Neural cell (in vitro differentiated cells): ENCODE measurements at regions not wholly inside any gene's neighbourhood (a gene's known extent, or its start where the extent isn't known, plus 50 kb on each side); places are given as distances from the start of the nearest gene placed in this dataset.

Experiments used
- MXI1 ChIP-seq: fragments of 450-650 bp; conservative IDR thresholded peaks from 2 replicates; pipeline ENCODE4 v1.6.1; 2014; ENCODE audit warnings: antibody characterized with exemption, mild to moderate bottlenecking; ENCODE audit not compliant: poor library complexity, severe bottlenecking
- TAF1 ChIP-seq: IDR thresholded peaks from 2 replicates; pipeline ENCODE4 v1.6.1; 2012; ENCODE audit warnings: low read depth
- TF ChIP-seq, protein P1 (sequence below): fragments of 450-650 bp; IDR thresholded peaks from 2 replicates; pipeline ENCODE4 v1.5.1; 2014; ENCODE audit warnings: antibody characterized with exemption, mild to moderate bottlenecking, moderate library complexity; ENCODE audit not compliant: poor library complexity, severe bottlenecking

DNA sequence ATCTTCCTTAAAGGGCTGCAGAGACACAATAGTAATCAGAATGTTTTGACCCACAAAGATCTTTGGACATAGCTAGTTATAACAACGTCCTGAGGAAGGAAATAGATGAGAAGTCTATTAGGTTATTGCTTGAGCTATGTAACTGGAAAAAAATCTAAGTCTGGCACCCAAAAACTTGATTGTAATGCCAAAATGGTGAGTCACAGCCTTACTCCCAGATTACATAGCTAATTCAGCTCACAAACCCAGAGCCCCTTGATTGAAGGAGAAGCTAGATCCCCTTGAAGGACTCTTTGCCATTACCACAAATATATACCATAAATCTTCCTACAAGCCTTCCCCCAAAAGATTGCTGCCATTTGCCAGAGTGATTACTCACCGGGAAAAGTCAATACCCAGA lies 341.8 kb upstream of the KIF2A start:
- TF ChIP-seq, protein P1, sequence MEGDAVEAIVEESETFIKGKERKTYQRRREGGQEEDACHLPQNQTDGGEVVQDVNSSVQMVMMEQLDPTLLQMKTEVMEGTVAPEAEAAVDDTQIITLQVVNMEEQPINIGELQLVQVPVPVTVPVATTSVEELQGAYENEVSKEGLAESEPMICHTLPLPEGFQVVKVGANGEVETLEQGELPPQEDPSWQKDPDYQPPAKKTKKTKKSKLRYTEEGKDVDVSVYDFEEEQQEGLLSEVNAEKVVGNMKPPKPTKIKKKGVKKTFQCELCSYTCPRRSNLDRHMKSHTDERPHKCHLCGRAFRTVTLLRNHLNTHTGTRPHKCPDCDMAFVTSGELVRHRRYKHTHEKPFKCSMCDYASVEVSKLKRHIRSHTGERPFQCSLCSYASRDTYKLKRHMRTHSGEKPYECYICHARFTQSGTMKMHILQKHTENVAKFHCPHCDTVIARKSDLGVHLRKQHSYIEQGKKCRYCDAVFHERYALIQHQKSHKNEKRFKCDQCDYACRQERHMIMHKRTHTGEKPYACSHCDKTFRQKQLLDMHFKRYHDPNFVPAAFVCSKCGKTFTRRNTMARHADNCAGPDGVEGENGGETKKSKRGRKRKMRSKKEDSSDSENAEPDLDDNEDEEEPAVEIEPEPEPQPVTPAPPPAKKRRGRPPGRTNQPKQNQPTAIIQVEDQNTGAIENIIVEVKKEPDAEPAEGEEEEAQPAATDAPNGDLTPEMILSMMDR: no peak
- TF ChIP-seq MXI1 (no peak), TAF1 (no peak)
